Caco-2 (cell line): ENCODE measurements at regions not wholly inside any gene's neighbourhood (a gene's known extent, or its start where the extent isn't known, plus 50 kb on each side); places are given as distances from the start of the nearest gene placed in this dataset.

Source experiments
- BruUV-seq: library from RNA; stranded (reverse); fragments of 400-500 nt; replicated peaks from 2 replicates; lab custom pipeline; 2021; lab: Mats Ljungman, UMichigan
- CTCF ChIA-PET: fragments of 300-600 bp; sonication (Branson Sonifier 250); formaldehyde crosslinking; loops from one replicate; lab custom pipeline; 2022; ENCODE audit warnings: antibody characterized with exemption; lab: Charles Lee
- POLR2A ChIA-PET: fragments of 300-600 bp; sonication (Branson Sonifier 250); formaldehyde crosslinking; loops from one replicate; lab custom pipeline; 2022; ENCODE audit warnings: antibody characterized with exemption; lab: Charles Lee
- DNase-seq, 2 experiments: peaks; one replicate each; pipeline versions ENCODE4 v3.0.0 to v3.0.0-alpha.2; 2020 to 2022
- H3K27me3 ChIP-seq: replicated peaks from 2 replicates; pipeline ENCODE4 v1.6.0; 2011; ENCODE audit warnings: low read length; ENCODE audit not compliant: control insufficient read depth, insufficient read depth
- H3K36me3 ChIP-seq: 2 replicates; pipeline ENCODE4 v1.5.1; 2011; ENCODE audit warnings: low read length; ENCODE audit not compliant: control insufficient read depth, insufficient read depth
- H3K4me1 ChIP-seq: fragments of 250-450 bp; sonication (Bioruptor Pico); 2 replicates; pipeline ENCODE4 v1.5.1; 2020; ENCODE audit warnings: mild to moderate bottlenecking
- H3K4me3 ChIP-seq: 2 replicates; pipeline ENCODE4 v1.5.1; 2011; ENCODE audit warnings: low read depth, mild to moderate bottlenecking, control low read depth, low read length
- H3K9me3 ChIP-seq: fragments of 250-450 bp; sonication (Bioruptor Pico); 2 replicates; pipeline ENCODE4 v1.5.1; 2020; ENCODE audit warnings: mild to moderate bottlenecking, moderate library complexity
- H3K27ac Mint-ChIP-seq: one replicate; pipeline ENCODE4 v1.8.0; 2022; ENCODE audit warnings: mixed read lengths; ENCODE audit not compliant: unreplicated experiment
- H3K27me3 Mint-ChIP-seq: one replicate; pipeline ENCODE4 v1.8.0; 2022; ENCODE audit warnings: mixed read lengths; ENCODE audit not compliant: insufficient read depth, unreplicated experiment
- H3K36me3 Mint-ChIP-seq: one replicate; pipeline ENCODE4 v1.8.0; 2022; ENCODE audit warnings: mild to moderate bottlenecking, mixed read lengths; ENCODE audit not compliant: insufficient read depth, unreplicated experiment
- H3K4me1 Mint-ChIP-seq: one replicate; pipeline ENCODE4 v1.8.0; 2022; ENCODE audit warnings: low read depth, mixed read lengths; ENCODE audit not compliant: unreplicated experiment
- H3K4me3 Mint-ChIP-seq: one replicate; pipeline ENCODE4 v1.8.0; 2022; ENCODE audit warnings: mild to moderate bottlenecking, moderate library complexity, mixed read lengths; ENCODE audit not compliant: unreplicated experiment
- H3K9me3 Mint-ChIP-seq: one replicate; pipeline ENCODE4 v1.8.0; 2022; ENCODE audit warnings: mixed read lengths; ENCODE audit not compliant: unreplicated experiment
- intact Hi-C: fragments of 100-400 bp; cut with micrococcal nuclease; formaldehyde crosslinking; loops from one replicate; pipeline ENCODE4 v1.10.0; 2022; ENCODE audit not compliant: unreplicated experiment
- TF ChIP-seq, protein P1 (sequence below), 2 experiments: fragments of 200-600 bp in 1 of 2; IDR thresholded peaks; 1 replicate in 1 of 2; 2 replicates in 1 of 2; pipeline versions ENCODE4 v1.5.1 to v1.8.0; 2011 to 2022; ENCODE audit warnings: antibody characterized with exemption in 1 of 2, control low read depth in 1 of 2, inconsistent platforms in 1 of 2, low read depth in 1 of 2, low read length in 1 of 2, mild to moderate bottlenecking in 1 of 2, moderate library complexity in 1 of 2; ENCODE audit not compliant: insufficient read depth in 1 of 2, severe bottlenecking in 1 of 2, unreplicated experiment in 1 of 2

- TSS peak; percentile 91 for BruUV-seq
- H3K36me3 ChIP-seq, result no peaks in the 10 kb centered on the region
- TF ChIP-seq, protein P1, sequence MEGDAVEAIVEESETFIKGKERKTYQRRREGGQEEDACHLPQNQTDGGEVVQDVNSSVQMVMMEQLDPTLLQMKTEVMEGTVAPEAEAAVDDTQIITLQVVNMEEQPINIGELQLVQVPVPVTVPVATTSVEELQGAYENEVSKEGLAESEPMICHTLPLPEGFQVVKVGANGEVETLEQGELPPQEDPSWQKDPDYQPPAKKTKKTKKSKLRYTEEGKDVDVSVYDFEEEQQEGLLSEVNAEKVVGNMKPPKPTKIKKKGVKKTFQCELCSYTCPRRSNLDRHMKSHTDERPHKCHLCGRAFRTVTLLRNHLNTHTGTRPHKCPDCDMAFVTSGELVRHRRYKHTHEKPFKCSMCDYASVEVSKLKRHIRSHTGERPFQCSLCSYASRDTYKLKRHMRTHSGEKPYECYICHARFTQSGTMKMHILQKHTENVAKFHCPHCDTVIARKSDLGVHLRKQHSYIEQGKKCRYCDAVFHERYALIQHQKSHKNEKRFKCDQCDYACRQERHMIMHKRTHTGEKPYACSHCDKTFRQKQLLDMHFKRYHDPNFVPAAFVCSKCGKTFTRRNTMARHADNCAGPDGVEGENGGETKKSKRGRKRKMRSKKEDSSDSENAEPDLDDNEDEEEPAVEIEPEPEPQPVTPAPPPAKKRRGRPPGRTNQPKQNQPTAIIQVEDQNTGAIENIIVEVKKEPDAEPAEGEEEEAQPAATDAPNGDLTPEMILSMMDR (IDR thresholded peaks at IDR 0.05; ENCODE audit: insufficient read depth in 1 of 2, low read depth in 1 of 2, low read length in 1 of 2, severe bottlenecking in 1 of 2, unreplicated experiment in 1 of 2), result no peak
- CTCF ChIA-PET, result interaction anchor here (0.8 to 2.3 kb wide), 4 partner anchors 36 to 411 kb away, joined by 4 to 10 read pairs (median 6); partner anchors contain the start of gene RAI14
- no peak overlapping the region for H3K4me3 ChIP-seq
- POLR2A ChIA-PET, result no interaction called here
- Mint-ChIP-seq H3K36me3 (peaks cover 14% of the 10 kb centered on the region), H3K4me1 (peaks cover 53% of the 10 kb centered on the region), H3K27me3 (no peaks in the 10 kb centered on the region), H3K27ac (peak overlapping the region; percentile 75), H3K4me3 (peak overlapping the region; percentile 41), H3K9me3 (no peaks in the 10 kb centered on the region)
- DNase-seq, result peak; percentile 57 to 58
- intact Hi-C loops, result loop anchor here (1.0 to 5.0 kb wide), 7 partner anchors 24 to 515 kb away; partner anchors contain the start of genes RAI14 and TTC23L
- H3K9me3 ChIP-seq, result no peaks in the 10 kb centered on the region
- no peaks in the 10 kb centered on the region for H3K27me3 ChIP-seq
- H3K4me1 ChIP-seq, result peaks cover 47% of the 10 kb centered on the region
These were observed 168.8 kb upstream of the RAI14 start for GRCh38 chr5:34487159-34487879.

DNA sequence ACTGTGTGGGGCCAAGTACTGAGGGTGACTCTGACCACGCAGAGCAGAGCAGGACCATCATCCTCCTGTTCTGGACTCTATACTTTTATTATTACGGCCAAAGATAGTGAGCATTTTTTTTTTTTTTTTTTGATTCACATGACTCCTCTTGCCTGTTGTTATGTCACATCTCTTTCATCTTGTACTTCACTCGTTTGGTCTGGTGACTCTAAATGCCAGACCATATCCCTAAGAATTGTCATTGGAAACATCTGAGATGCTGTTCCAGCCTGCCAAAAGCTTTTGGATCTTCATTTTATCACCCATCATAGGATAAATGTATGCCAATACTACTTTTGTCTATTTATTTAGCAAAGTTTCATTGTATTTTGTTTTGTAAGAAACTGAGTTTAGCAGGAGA is 168.2 kb upstream of the RAI14 start:
- no peak overlapping the region for H3K4me3 ChIP-seq
- H3K36me3 ChIP-seq, result no peaks in the 10 kb centered on the region
- TSS peak; percentile 64 for BruUV-seq
- Mint-ChIP-seq H3K9me3 (no peaks in the 10 kb centered on the region), H3K4me1 (peaks cover 53% of the 10 kb centered on the region), H3K4me3 (peak overlapping the region; percentile 41), H3K36me3 (peaks cover 14% of the 10 kb centered on the region), H3K27me3 (no peaks in the 10 kb centered on the region), H3K27ac (peak overlapping the region; percentile 75)
- TF ChIP-seq, protein P1 (IDR thresholded peaks at IDR 0.05; ENCODE audit: insufficient read depth in 1 of 2, low read depth in 1 of 2, low read length in 1 of 2, severe bottlenecking in 1 of 2, unreplicated experiment in 1 of 2), result no peak
- ChIA-PET POLR2A (no interaction called here), CTCF (interaction anchor here (1.3 kb wide), 1 partner anchor 35 kb away, joined by 4 read pairs; no protein-coding TSS in a partner anchor)
- intact Hi-C loops, result loop anchor here (1.0 to 5.0 kb wide), 7 partner anchors 23 to 515 kb away; partner anchors contain the start of genes RAI14 and TTC23L
- H3K27me3 ChIP-seq, result no peaks in the 10 kb centered on the region
- H3K4me1 ChIP-seq, result peaks cover 47% of the 10 kb centered on the region
- no peaks in the 10 kb centered on the region for H3K9me3 ChIP-seq
- DNase-seq, result no peak

GRCh38 chr5:34488984-34489383 is 167.1 kb upstream of the RAI14 start:
- peaks cover 53% of the 10 kb centered on the region for H3K4me1 Mint-ChIP-seq
- peak overlapping the region; percentile 20 for H3K4me3 Mint-ChIP-seq
- no peak overlapping the region for H3K4me3 ChIP-seq
- H3K36me3 ChIP-seq, result no peaks in the 10 kb centered on the region
- no peaks in the 10 kb centered on the region for H3K9me3 ChIP-seq
- peak overlapping the region; percentile 65 for H3K27ac Mint-ChIP-seq
- H3K4me1 ChIP-seq, result peaks cover 47% of the 10 kb centered on the region
- H3K36me3 Mint-ChIP-seq, result peaks cover 14% of the 10 kb centered on the region
- intact Hi-C loops, result loop anchor here (5.0 kb wide), 2 partner anchors 198 to 348 kb away; partner anchors contain the start of gene TTC23L
- no peaks in the 10 kb centered on the region for H3K9me3 Mint-ChIP-seq
- H3K27me3 Mint-ChIP-seq, result no peaks in the 10 kb centered on the region
- POLR2A ChIA-PET, result interaction anchor here (0.8 kb wide), 1 partner anchor 22 kb away, joined by 5 read pairs; no protein-coding TSS in a partner anchor
- BruUV-seq, result no TSS peak
- H3K27me3 ChIP-seq, result no peaks in the 10 kb centered on the region
- peak; percentile 55 to 56 for DNase-seq
- CTCF ChIA-PET, result interaction anchor here (1.0 kb wide), 1 partner anchor 409 kb away, joined by 3 read pairs; no protein-coding TSS in a partner anchor
- TF ChIP-seq, protein P1 (IDR thresholded peaks at IDR 0.05; ENCODE audit: insufficient read depth in 1 of 2, low read depth in 1 of 2, low read length in 1 of 2, severe bottlenecking in 1 of 2, unreplicated experiment in 1 of 2), result no peak
